ENCODE measurements at regions not wholly inside any gene's neighbourhood (a gene's known extent, or its start where the extent isn't known, plus 50 kb on each side); places are given as distances from the start of the nearest gene placed in this dataset.
A peak's percentile ranks its signal among the peaks of the same experiment; 100 is the strongest.

DNA sequence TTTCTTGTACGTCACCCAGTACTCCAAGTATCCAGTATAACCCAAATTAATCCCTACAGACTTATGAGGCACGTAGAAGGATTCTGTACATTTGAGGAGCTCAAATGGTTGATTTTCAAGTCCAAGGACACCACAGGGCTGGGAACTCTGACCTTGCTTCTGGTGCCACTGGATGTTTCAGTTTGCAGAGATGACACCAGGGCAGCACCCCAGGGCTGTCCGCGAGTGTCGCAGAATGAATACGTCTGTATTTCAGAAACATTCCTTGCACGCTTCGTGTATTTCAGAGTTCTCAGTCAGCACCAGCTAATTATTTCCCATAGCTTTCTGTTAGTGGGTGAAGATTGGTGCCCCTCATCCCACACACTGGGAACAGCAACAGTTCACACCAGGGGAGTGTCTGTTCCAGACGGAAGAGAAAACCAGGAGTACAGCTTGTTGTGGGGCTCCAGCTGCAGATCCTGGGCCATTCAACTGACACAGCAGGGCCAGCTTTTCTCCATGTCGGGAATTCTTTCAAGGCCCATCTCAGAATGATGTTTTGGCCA lies 159.2 kb downstream of the RHOU start:
- DNase-seq (ENCODE audit: low read depth in 2 of 2): no peak

DNA sequence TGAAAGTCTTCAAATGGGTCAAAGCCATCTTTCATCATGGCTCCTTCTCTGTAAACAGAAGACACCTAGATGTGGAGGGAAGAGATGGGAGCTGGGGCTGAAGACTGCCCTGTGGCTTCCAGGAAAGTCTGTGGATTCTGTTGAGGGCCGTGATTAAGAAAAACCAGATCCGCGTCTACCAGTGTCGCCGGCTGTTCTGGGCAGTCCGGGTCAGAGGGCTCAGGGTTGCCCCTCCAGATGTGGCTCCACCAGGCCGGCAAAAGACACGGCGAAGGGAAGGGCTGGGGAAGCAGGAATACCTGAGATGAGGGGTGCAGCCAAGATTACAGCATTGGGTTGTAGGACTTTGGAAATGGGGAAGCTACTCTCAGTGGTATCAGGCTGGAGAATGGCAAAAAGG lies 162.6 kb downstream of the RHOU start:
- no peak for DNase-seq (ENCODE audit: low read depth in 2 of 2)

DNA sequence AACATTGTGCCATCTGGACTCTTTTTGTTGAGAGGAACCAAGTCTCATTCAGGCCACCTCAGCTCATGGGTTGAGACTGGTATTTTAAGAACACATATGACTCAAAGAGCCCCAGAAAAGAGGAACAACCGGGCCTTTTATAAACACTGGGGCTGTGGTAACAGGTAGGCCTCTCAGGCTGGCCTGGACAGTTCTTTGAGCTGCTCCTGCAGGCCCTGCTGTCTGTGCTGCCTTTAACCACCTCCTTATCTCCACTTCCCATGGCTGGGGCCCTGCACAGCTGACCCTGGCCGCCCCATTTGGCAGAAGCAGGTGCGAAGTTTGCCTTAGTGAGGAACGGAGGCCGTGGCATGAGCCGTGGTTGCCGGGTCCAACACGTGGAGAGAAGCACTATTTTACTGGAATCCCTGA lies 163.3 kb downstream of the RHOU start:
- DNase-seq (ENCODE audit: low read depth in 2 of 2): no peak

DNA sequence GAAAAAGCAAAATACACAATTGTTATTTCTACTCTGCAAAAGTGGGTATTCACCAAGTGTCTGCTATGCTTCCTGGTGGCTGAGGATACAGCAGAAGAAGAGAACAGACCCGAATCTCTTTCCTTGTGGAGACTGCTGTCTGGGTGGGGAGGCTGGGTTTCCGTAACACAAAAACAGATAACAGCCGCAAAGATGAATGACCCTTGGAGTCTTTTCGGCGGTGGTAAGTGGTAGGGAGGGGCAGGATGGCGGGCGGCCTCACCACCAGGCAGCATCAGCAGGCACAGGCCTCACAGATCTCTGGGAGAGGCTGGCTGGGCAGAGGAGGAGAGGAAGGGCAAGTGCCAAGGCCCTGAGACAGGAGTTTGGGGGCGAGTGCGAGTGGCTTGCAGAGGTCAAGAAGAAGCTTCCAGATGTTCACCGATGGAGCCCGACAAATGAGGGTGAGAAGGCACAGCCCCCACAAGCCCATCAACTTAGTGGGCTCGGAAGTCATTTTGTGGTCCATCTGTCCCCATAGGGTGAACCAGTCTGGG lies 164.2 kb downstream of the RHOU start:
- DNase-seq (ENCODE audit: low read depth in 2 of 2): no peak

DNA sequence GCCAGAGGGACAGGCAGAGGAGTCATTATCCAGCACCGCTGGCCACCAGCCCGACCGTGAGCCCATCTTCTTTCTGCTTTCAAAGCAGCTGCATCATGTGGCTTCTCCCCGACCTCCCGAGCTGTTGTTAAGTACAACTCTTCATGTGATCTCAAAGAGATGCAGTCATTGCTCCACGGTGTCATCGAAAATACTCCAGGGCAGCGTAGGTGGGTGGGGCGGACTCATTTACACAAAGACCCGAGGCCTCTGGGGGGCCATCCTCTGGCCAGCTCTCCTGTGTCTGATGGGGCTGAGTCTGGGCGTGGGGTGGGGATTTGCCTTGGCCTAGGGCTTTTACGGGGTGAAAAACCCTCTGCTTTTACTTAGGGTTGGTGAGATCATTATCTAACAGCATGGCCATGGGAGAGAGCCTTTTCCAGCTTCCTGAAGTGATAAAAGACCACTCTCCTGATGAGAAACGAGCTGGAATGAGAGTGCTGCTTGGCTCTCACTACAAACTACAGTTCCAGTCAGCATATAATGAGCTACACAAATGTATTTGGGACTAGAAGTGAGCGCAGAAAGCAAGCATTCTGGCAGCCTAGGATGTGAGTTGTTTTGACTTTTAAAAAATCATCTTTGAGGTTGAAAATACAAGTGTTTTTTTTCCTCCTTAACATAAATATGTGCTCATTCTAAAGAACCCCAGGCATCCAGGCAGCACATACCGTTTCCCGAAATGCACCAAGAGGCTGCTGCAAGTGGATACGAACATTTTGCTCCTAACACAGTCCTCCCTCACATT lies 165.0 kb downstream of the RHOU start:
- DNase-seq (ENCODE audit: low read depth in 2 of 2): no peak

DNA sequence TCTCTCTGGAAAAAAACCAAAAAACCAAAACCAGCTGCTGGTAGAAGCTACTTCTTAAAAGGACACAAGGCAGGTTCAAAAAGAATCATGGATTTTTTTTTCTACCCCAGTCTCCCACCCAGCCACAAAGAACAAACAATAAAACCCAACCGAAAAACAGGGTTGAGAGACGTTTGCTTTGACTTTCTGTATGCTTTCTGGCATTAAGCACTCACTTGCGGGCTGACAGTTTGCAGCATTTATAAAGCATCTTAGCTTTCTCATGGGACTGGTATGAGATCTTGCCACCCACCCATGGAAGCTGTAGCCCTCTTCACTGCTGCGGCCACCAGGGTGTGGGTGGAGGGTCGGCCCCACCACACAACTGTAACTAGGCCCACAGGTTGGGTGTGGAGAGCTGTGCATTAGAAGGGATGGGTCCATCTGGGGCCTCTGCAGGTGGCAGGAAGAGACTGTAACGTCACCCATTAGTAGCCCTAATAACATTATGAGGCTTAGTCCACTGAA lies 165.7 kb downstream of the RHOU start:
- DNase-seq (ENCODE audit: low read depth in 2 of 2): no peak

DNA sequence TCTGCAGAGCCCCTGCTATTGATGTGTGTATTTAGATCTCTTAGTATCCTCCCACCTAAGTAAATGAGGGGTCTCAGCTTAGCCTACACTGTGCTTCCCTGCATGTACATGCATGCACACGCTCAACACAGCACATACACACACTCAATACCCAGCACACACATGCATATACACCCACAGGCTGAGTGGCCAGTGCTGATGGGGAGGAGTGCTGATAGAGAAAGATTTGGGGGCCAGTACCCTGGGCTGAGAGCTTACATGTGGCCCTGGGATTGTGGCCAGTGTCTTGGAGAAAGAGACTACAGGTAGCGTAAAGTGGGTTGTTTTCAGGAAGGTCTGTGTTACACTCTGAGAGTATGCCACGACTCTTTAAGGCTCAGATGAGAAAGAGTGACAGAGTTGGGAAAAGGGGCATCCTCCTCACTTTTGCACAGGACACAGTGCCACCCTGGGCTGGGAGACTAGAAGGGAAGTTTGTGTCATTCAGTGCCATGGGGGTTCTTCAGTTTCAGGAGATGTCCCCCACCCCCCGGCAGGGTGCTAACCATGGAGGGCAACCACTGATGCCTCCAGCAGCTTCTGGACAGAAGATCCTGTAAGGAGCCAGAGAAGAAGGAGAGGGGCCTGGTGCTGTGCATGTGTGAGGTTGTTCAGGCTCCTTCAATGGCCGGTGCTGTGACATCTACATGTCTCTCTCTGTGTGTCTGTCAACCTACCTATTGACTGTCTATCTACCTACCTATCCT lies 166.8 kb downstream of the RHOU start:
- no peak for DNase-seq (ENCODE audit: low read depth in 2 of 2)

DNA sequence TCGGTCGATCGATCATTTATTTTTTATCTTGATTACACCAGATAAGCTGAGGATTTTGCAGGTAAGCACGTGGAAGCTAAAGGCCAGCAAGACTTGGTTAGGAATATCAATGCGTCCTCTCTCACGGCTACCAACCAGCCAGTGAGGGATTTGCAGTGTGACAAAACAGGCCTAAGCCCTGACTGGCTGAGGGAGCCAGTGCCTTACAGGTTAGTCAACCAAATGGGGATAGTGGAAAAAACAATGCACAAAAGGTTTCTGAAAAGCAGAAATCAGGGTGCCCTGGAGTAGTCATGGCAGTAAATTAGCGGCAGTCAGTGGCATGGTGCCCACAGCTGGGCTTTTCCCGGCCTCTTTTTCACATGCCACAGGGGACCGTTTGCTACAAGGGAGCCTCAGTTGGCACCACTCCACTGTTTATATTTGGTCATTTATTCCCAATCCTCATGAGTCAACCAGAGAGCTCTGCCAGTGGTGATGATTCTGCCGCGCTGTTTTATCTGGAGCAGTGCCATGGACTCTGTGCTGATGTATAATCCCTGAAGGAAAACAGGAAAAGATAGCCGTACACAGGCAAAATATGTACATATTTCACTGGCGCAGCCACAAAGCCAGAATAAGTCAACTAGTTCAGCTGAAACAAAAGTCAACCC lies 167.6 kb downstream of the RHOU start:
- DNase-seq (ENCODE audit: low read depth in 2 of 2): peak; percentile 98

DNA sequence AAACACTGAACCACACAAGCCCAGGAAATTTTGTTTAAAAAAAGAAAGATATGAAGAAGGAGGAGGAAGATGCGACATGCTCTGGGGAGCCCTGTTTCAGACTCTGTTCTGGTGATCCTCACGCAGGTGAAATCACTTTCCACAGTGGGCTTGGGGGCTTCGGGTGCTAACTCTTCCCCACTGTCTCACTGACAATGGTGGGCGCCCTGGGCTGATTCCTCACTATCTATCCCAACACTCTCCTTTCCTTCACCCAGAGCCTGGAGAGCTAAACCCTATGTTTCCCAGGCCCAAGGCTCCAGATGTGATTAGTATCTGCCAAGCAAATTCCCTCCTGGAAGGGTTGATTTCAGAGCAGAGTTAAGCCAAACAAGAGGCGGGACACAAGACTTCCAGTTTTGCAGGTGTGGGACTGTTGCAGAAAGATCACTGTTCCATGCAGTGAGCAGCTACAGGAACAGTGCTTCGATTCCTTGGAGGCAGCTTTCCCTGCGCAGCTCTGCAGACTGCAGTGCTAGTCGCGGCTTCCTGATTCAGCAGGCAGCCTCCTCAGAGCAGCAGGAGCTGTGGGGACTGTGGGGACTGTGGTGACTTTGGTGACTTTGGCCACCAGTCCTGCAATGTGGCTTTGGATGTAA lies 168.3 kb downstream of the RHOU start:
- no peak for DNase-seq (ENCODE audit: low read depth in 2 of 2)

DNA sequence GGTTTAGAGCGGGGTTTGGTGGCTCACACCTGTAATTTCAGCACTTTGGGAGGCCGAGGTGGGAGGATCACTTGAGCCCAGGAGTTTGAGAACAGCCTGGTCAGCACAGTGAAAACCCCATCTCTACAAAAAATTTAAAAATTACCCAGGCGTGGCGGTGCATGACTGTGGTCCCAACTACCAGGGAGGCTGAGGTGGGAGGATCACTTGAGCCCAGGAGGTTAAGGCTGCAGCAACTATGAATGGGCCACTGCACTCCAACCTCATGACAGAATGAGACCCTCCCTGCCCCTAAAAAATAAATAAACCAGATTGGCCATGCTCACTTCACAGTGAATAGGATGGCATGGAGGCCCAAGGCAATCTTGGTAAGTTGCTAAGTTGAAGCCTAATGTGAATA lies 168.9 kb downstream of the RHOU start:
- no peak for DNase-seq (ENCODE audit: low read depth in 2 of 2)

DNA sequence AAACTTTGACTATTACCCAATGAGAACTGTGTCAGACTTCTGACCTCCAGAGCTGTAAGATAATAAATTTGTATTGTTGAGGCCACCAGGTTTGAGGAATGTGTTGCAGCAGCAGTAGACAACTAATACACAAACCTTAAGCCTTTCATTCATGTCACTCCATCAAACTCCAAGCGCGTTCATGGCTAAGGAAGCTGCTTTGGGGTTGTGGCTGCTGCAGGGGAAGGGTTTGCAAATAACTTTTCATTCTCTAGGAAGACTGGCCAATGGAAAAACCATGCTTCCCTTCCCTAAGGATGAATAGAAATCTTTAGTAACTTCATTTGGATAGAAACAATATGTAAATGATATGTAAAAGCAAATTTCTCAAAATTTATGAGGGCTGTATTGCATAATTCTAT lies 170.4 kb downstream of the RHOU start:
- no peak for DNase-seq (ENCODE audit: low read depth in 2 of 2)

DNA sequence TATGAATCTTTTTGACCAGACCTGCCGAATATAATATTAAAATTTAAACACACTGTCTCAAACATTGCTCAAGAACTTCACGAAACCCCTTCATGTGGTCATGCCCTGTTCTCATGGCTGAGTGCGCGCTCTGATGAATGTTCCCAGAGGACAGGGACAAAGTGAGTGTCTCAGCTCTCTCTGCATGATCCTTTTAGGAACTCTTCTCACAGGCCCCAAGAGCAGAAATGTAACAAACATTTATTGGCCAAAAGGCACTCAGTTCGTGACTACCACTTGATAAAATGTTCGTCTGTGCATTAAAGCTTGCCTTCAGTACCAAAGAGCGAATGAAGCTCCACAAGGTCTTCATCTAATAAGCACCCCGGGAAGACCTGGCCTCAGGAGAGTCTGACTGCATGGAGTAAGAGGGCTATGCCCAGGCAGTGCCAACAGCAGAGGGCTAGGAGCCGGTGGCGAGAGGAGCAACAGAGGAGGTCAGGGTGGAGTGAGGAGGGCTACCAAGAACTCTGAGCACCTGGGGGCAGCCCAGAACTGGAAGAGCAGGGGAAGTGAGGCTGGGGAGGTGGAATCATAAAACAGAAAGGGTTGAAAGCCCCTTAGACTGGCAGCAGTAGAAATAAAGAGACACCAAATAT lies 171.1 kb downstream of the RHOU start:
- no peak for DNase-seq (ENCODE audit: low read depth in 2 of 2)

DNA sequence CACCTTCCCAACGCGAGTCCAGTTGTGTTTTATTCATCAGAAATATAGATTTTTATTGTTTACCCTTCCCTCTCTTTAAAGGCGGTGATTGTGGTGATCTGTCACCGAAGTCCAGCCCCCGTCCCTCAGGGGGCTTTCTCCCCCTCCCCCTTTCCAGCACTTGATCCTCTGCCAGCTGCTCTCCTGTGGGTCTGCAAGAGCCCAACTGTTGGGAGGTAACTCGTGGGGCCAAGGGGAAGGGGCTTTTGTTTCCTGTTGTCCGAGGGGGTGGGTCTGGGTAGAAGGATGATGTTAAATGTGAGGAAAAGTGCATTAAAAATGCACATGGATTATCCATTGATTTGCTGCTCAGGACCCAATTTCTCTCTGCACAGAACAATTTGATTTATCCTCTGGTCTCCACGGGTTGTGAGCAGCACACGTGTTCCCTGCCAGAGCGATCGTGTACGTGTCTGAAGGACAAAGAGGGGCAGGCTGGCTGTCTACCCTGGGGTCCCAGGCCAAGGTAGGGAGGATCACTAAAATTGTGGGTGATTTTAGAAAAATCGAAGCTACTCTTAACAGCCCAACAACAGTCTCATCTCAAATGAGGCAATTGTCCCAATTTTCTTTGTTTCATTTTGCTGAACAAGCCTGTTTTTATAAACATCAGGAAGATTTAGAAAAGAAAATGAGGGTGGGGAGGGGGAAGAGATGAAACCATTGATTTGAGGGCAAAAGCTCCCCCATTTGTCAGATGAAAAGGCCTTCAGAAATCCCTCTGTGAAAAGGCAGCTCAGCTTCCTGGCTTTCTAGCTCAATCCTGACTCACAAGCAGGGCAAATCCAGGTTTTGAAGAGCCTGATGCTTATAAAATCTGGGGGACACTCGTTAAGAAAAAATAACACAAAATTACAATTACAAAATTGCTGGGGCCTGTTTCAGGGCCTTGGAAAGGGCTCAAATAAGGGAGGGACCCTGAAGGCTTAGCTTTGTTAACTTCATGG lies 176.2 kb downstream of the RHOU start:
- no peak for DNase-seq (ENCODE audit: low read depth in 2 of 2)

DNA sequence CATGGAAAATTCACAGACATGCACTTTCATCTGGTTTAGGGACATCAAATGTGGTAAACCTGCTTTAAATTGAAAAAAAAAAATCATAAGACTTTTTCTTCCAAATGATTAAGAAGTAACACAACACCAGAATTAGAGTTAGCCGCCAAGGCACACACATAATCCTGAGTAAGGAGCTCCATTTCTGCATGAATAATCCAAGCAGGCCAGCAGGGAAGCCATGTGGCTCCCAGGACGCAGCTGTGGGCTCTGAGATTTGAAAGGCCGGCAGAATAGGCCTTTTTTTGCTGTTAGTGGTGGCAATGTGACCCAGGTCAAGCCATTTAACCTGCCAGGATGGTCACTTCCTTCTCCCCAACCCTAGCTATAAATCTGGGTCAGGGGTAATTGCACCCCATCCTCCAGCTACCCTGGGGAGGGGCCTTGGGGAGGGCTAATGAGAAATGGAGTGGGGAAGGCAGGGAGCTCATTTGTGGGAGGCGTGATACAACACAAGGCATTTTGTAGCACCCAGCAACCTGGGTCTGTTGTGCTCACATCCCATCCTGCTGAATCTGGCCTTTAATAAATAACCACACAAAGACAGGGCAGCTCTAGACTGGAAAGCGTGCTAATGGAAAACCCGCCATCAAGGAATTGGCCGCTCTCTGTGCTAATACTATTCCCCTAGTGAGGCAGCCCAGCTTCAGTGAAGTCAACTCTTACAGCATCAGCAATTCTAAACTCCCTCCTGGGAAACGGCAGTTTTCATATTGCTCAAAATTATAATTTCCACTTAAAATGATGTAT lies 178.5 kb downstream of the RHOU start:
- no peak for DNase-seq (ENCODE audit: low read depth in 2 of 2)

DNA sequence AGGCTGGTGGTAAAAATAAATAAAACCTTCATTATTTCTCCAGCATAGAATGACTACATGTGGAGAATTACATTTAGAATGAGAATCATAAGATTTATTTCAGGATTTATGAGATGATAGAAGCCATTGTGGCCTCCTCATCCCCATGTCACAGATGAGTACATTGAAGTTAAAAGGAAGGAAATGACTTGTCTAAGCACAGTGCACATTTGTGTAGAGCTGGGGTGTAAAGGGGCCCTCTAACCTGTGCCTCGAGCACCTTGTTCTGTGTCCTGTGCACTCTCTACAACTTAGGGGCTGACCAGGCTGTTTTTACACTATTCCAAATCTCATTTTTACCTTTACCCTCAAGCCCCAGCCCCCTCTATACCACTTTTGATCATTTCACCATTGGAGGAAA lies 179.4 kb downstream of the RHOU start:
- DNase-seq (ENCODE audit: low read depth in 2 of 2): no peak

DNA sequence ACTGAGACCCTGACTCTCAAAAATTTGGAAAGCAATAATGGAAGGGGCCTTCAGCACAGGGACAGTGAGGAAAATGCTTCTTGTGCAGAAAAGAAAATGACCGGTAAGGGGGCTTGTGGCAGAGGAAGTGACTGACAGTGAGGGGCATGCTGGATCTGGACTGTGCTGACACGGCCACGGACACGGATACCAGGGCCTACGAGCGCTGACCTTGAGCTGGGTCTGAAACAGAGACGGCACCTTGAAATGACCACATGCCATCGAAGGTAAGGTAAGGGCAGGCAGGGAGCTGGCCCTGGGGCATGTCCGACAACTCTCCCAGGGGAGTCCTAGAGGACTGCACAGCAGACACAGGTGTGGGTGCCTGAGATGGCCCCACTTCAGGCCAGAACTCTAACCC lies 182.1 kb downstream of the RHOU start:
- no peak for DNase-seq (ENCODE audit: low read depth in 2 of 2)

DNA sequence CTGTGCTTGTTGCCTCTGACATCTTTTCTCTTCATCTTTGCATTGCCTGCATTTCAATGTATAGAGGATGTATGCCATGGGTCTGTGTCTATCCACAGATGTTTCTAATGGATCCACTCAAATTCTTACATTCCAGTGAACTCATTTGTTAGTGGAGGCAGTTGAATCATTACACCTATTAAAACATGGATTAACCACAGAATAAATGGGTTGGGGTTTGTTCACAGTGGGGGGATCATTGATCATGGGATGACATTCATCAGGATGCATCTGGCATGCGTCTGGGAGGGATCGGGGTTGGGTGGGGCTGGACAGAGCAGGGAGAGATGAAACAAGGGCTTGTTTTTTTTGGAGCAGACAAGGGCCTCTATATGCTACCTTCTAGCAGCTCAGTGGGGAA lies 182.5 kb downstream of the RHOU start:
- peak; percentile 80 to 81 for DNase-seq (ENCODE audit: low read depth in 2 of 2)

DNA sequence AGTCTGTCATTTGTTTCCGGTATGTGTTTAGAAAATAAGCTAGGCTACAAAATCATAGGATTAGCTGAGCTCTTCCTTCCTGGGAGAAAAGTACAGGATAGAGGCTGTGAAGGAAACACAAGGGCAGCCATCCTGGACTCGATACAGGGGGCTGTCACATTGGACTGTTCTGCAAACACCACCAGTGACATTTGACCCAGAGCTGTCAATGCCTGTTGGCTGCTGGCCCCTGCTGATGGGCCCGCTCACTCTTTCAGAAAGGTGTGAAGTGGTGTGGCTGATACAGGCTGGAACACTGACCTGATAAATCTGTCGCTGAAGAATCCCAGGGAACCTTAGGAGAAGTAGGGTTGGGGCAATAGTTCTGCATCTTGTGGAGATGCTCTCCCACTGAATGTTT lies 183.1 kb downstream of the RHOU start:
- no peak for DNase-seq (ENCODE audit: low read depth in 2 of 2)

DNA sequence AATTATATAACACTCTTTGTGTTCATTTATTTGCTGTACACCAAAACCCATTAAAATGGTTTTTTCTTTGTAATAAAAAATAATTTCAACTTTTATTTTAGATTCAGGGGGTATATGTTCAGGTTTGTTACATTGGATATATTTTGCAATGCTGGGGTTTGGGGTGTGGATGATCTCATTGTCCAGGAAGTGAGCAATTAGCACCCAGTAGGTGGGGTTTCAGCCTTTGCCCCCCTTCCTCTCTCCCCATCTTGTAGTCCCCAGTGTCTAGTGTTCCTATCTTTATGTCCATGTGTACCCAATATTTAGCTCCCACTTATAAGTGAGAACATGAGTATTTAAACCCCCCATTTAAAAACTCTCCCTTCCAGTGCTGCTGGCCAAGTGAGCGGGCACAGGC lies 184.6 kb downstream of the RHOU start:
- no peak for DNase-seq (ENCODE audit: low read depth in 2 of 2)

All from fibroblast of skin of left quadriceps (primary cell).